Caco-2 (cell line): ENCODE measurements at regions not wholly inside any gene's neighbourhood (a gene's known extent, or its start where the extent isn't known, plus 50 kb on each side); places are given as distances from the start of the nearest gene placed in this dataset.

Experiments
- BruUV-seq: library from RNA; stranded (reverse); fragments of 400-500 nt; replicated peaks from 2 replicates; lab custom pipeline; 2021; lab: Mats Ljungman, UMichigan
- CTCF ChIA-PET: fragments of 300-600 bp; sonication (Branson Sonifier 250); formaldehyde crosslinking; loops from one replicate; lab custom pipeline; 2022; ENCODE audit warnings: antibody characterized with exemption; lab: Charles Lee
- POLR2A ChIA-PET: fragments of 300-600 bp; sonication (Branson Sonifier 250); formaldehyde crosslinking; loops from one replicate; lab custom pipeline; 2022; ENCODE audit warnings: antibody characterized with exemption; lab: Charles Lee
- DNase-seq, 2 experiments: peaks; one replicate each; pipeline versions ENCODE4 v3.0.0 to v3.0.0-alpha.2; 2020 to 2022
- H3K27me3 ChIP-seq: replicated peaks from 2 replicates; pipeline ENCODE4 v1.6.0; 2011; ENCODE audit warnings: low read length; ENCODE audit not compliant: control insufficient read depth, insufficient read depth
- H3K36me3 ChIP-seq: 2 replicates; pipeline ENCODE4 v1.5.1; 2011; ENCODE audit warnings: low read length; ENCODE audit not compliant: control insufficient read depth, insufficient read depth
- H3K4me1 ChIP-seq: fragments of 250-450 bp; sonication (Bioruptor Pico); 2 replicates; pipeline ENCODE4 v1.5.1; 2020; ENCODE audit warnings: mild to moderate bottlenecking
- H3K4me3 ChIP-seq: 2 replicates; pipeline ENCODE4 v1.5.1; 2011; ENCODE audit warnings: low read depth, mild to moderate bottlenecking, control low read depth, low read length
- H3K9me3 ChIP-seq: fragments of 250-450 bp; sonication (Bioruptor Pico); 2 replicates; pipeline ENCODE4 v1.5.1; 2020; ENCODE audit warnings: mild to moderate bottlenecking, moderate library complexity
- H3K27ac Mint-ChIP-seq: one replicate; pipeline ENCODE4 v1.8.0; 2022; ENCODE audit warnings: mixed read lengths; ENCODE audit not compliant: unreplicated experiment
- H3K27me3 Mint-ChIP-seq: one replicate; pipeline ENCODE4 v1.8.0; 2022; ENCODE audit warnings: mixed read lengths; ENCODE audit not compliant: insufficient read depth, unreplicated experiment
- H3K36me3 Mint-ChIP-seq: one replicate; pipeline ENCODE4 v1.8.0; 2022; ENCODE audit warnings: mild to moderate bottlenecking, mixed read lengths; ENCODE audit not compliant: insufficient read depth, unreplicated experiment
- H3K4me1 Mint-ChIP-seq: one replicate; pipeline ENCODE4 v1.8.0; 2022; ENCODE audit warnings: low read depth, mixed read lengths; ENCODE audit not compliant: unreplicated experiment
- H3K4me3 Mint-ChIP-seq: one replicate; pipeline ENCODE4 v1.8.0; 2022; ENCODE audit warnings: mild to moderate bottlenecking, moderate library complexity, mixed read lengths; ENCODE audit not compliant: unreplicated experiment
- H3K9me3 Mint-ChIP-seq: one replicate; pipeline ENCODE4 v1.8.0; 2022; ENCODE audit warnings: mixed read lengths; ENCODE audit not compliant: unreplicated experiment
- CTCF ChIP-seq, 2 experiments: fragments of 200-600 bp in 1 of 2; IDR thresholded peaks; 1 replicate in 1 of 2; 2 replicates in 1 of 2; pipeline versions ENCODE4 v1.5.1 to v1.8.0; 2011 to 2022; ENCODE audit warnings: antibody characterized with exemption in 1 of 2, control low read depth in 1 of 2, inconsistent platforms in 1 of 2, low read depth in 1 of 2, low read length in 1 of 2, mild to moderate bottlenecking in 1 of 2, moderate library complexity in 1 of 2; ENCODE audit not compliant: insufficient read depth in 1 of 2, severe bottlenecking in 1 of 2, unreplicated experiment in 1 of 2
- intact Hi-C: fragments of 100-400 bp; cut with micrococcal nuclease; formaldehyde crosslinking; loops from one replicate; pipeline ENCODE4 v1.10.0; 2022; ENCODE audit not compliant: unreplicated experiment

- POLR2A ChIA-PET, result no interaction called here
- H3K27me3 ChIP-seq, result no peaks in the 10 kb centered on the region
- CTCF ChIA-PET, result no interaction called here
- peaks cover 30% of the 10 kb centered on the region for H3K4me1 ChIP-seq
- H3K4me1 Mint-ChIP-seq, result peaks cover 19% of the 10 kb centered on the region
- H3K9me3 ChIP-seq, result no peaks in the 10 kb centered on the region
- no peaks in the 10 kb centered on the region for H3K36me3 Mint-ChIP-seq
- DNase-seq, result no peak
- no peak overlapping the region for H3K27ac Mint-ChIP-seq
- H3K9me3 Mint-ChIP-seq, result peaks cover 9% of the 10 kb centered on the region
- no peaks in the 10 kb centered on the region for H3K36me3 ChIP-seq
- H3K4me3 ChIP-seq, result no peak overlapping the region
- H3K27me3 Mint-ChIP-seq, result no peaks in the 10 kb centered on the region
- intact Hi-C loops, result no loop called here
- BruUV-seq, result no TSS peak
- no peak overlapping the region for H3K4me3 Mint-ChIP-seq
- no peak for TF ChIP-seq CTCF (IDR thresholded peaks at IDR 0.05; ENCODE audit: insufficient read depth in 1 of 2, low read depth in 1 of 2, low read length in 1 of 2, severe bottlenecking in 1 of 2, unreplicated experiment in 1 of 2)
Measured at GRCh38 chr5:31029925-31030324, 163.6 kb upstream of the CDH6 start.

GRCh38 chr5:31027721-31028120 is 165.8 kb upstream of the CDH6 start:
- intact Hi-C loops, result loop anchor here (1.0 kb wide), 1 partner anchor 192 kb away; no protein-coding TSS in a partner anchor
- H3K4me1 Mint-ChIP-seq, result peaks cover 28% of the 10 kb centered on the region
- POLR2A ChIA-PET, result no interaction called here
- H3K4me3 Mint-ChIP-seq, result peak overlapping the region; percentile 39
- TF ChIP-seq CTCF (IDR thresholded peaks at IDR 0.05; ENCODE audit: insufficient read depth in 1 of 2, low read depth in 1 of 2, low read length in 1 of 2, severe bottlenecking in 1 of 2, unreplicated experiment in 1 of 2), result no peak
- H3K9me3 Mint-ChIP-seq, result peaks cover 9% of the 10 kb centered on the region
- no peaks in the 10 kb centered on the region for H3K27me3 Mint-ChIP-seq
- Histone ChIP-seq H3K4me1 (peaks cover 37% of the 10 kb centered on the region), H3K27me3 (no peaks in the 10 kb centered on the region), H3K36me3 (no peaks in the 10 kb centered on the region), H3K9me3 (no peaks in the 10 kb centered on the region; the same call in 1 of the 2 replicates), H3K4me3 (no peak overlapping the region)
- CTCF ChIA-PET, result no interaction called here
- no peaks in the 10 kb centered on the region for H3K36me3 Mint-ChIP-seq
- peak overlapping the region; percentile 69 for H3K27ac Mint-ChIP-seq
- peak in 1 of 2 experiments; percentile 42 for DNase-seq
- BruUV-seq, result no TSS peak

- POLR2A ChIA-PET, result no interaction called here
- no TSS peak for BruUV-seq
- no peaks in the 10 kb centered on the region for H3K27me3 ChIP-seq
- H3K27me3 Mint-ChIP-seq, result no peaks in the 10 kb centered on the region
- no peak for DNase-seq
- no peak overlapping the region for H3K4me3 ChIP-seq
- H3K27ac Mint-ChIP-seq, result no peak overlapping the region
- CTCF ChIA-PET, result no interaction called here
- H3K4me3 Mint-ChIP-seq, result no peak overlapping the region
- H3K36me3 ChIP-seq, result no peaks in the 10 kb centered on the region
- no peaks in the 10 kb centered on the region for H3K36me3 Mint-ChIP-seq
- intact Hi-C loops, result loop anchor here (5.0 kb wide), 1 partner anchor 84 kb away; no protein-coding TSS in a partner anchor
- no peak for TF ChIP-seq CTCF (IDR thresholded peaks at IDR 0.05; ENCODE audit: insufficient read depth in 1 of 2, low read depth in 1 of 2, low read length in 1 of 2, severe bottlenecking in 1 of 2, unreplicated experiment in 1 of 2)
- no peaks in the 10 kb centered on the region for H3K9me3 Mint-ChIP-seq
- H3K9me3 ChIP-seq, result no peaks in the 10 kb centered on the region; the same call in 1 of the 2 replicates
- H3K4me1 Mint-ChIP-seq, result peaks cover 16% of the 10 kb centered on the region
- peaks cover 48% of the 10 kb centered on the region for H3K4me1 ChIP-seq
Measured at GRCh38 chr5:31023105-31023504, 170.4 kb upstream of the CDH6 start.
